HG02759 (cell line): ENCODE measurements at regions not wholly inside any gene's neighbourhood (a gene's known extent, or its start where the extent isn't known, plus 50 kb on each side); places are given as distances from the start of the nearest gene placed in this dataset.
A peak's percentile ranks its signal among the peaks of the same experiment; 100 is the strongest.

Source experiments
- ATAC-seq: cut with Tn5 transposase; IDR thresholded peaks from one replicate; pipeline ENCODE4 v1.9.1; 2021; ENCODE audit warnings: mild to moderate bottlenecking, moderate library complexity; ENCODE audit not compliant: unreplicated experiment

- no peak for ATAC-seq
These were observed 170.3 kb downstream of the NUP210 start for GRCh38 chr3:13249664-13250390.

DNA sequence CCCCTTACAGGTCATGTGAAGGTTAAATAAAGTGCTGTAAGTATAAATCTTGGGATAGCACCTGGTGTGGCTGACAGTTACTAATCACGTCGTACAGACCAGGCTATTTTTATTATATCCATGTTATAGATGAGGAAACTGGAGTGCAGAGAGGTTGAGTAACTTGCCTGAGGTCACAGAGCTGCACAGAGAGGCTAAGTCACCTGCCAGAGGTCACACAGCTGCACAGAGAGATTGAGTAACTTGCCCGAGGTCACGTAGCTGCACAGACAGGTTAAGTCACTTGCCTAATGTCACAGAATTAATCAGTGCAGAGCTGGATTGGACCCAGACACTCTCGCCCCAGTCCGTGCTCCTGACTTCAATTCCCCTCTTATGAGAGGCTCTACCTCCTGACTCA is 171.5 kb downstream of the NUP210 start:
- ATAC-seq: no peak

DNA sequence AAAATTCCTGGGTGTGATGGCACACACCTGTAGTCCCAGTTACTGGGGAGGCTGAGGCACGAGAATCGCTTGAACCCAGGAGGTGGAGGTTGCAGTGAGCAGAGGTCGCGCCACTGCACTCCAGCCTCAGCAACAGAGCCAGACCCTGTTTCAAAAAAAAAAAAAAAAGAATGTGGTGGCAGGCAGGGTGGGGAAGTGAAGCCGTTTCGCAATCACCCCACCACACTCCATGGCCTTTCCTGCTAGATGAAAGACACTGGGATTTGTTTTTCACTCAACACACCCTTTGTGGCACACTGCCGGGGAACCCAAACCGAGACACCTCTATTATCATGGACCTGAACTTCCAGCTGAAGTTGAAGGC is 172.4 kb upstream of the IQSEC1 start:
- ATAC-seq: no peak

- no peak for ATAC-seq
These were observed 170.4 kb upstream of the IQSEC1 start for GRCh38 chr3:13243586-13243985.

- no peak for ATAC-seq
These were observed 169.1 kb upstream of the IQSEC1 start for GRCh38 chr3:13242364-13242737.

GRCh38 chr3:13241621-13242363 is 168.6 kb upstream of the IQSEC1 start:
- no peak for ATAC-seq

- ATAC-seq: no peak
These were observed 167.8 kb upstream of the IQSEC1 start for GRCh38 chr3:13240928-13241618.

- no peak for ATAC-seq
These were observed 166.2 kb upstream of the IQSEC1 start for GRCh38 chr3:13239467-13239760.

DNA sequence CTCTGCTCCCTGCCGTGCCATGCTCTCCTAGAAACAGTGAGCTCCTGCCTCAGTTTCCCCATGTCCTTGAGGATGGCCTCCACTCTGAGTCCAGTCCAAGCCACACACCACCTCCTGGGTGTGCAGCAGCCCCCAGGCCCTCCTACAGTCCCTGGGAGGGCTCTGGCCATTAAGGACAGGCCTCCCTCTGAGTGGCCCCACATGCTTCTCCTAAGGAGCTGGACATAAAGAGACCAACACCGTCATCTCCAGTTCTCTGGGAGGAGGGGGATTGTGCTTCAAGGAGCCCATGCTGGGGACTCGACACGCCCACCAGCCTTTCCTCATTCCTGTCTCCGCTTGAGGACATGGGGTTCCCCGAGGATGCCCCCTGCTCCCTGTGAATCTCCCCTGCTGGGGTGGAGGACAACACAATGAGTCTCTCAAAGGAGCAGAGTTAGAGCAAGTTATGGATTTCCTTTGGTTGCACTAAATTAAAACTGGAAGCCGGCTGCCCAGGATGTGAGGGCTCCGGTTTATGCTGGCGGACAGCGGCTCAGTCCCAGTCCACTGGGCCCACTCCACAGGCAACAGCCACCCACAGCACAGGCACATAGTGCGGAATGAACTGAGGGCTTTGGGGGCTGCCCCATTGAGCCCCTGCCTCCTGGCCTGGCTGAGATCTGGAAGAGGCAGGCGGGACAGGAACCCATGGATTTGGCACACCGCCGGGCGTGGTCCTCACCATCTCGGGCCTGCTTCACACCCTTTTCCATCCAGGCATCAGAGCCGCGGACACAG is 165.6 kb upstream of the IQSEC1 start:
- ATAC-seq: no peak

DNA sequence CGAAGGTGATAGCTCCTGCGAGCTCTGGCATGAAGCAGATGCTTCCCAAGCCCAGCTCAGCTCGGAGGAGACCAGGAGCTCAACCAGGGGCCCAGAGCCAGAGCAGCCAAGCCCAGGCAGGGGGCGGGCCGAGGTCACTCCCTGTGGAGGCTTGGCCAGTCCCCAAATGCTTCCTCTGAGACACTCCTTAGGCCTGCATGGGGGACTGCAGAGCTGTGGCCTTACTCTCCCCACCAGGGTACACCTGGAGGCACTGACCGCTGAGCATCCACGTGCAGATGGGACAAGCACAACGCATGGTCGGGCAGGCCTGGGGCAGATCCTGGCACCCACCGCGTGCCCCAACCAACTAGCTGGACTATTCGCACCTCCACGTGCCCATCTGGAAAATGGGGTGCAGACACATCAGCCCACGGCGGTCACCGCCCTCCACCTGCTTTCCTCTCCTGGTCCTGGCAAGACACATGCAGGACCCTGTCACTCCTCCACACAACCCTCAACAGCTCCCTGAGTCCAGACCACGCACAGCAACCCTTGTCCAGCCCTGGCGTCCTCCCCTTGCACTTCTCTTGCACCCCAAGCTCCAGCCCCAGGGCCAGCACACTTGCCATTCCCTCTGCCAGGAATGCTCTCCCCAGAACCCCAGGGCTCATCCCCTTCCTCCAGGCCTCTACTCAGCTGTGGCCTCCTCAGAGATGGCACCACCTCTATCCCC is 164.7 kb upstream of the IQSEC1 start:
- no peak for ATAC-seq

- ATAC-seq: no peak
These were observed 163.4 kb upstream of the IQSEC1 start for GRCh38 chr3:13236557-13237173.

GRCh38 chr3:13235897-13236296 is 162.7 kb upstream of the IQSEC1 start:
- ATAC-seq: no peak

DNA sequence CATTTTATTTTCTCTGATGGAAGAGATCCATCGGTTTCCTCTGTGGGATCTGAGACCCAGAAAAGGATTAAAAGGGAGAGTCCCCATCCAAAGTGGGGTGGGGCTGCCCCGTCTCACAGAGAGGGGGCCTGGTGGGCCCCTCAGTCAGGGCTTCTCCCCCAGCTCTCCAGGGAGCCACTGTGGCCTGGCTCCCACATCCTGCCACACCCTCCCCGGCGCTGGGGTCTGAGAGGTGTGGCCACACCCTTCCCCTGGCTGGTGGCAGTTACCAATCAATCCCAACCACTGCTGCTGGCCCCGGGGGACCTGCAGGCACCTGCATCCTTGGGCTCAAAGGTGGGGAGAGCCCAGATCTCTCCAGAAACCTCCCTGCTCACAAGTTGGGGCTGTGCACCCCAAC is 161.8 kb upstream of the IQSEC1 start:
- ATAC-seq: peak; percentile 72

- ATAC-seq: peak; percentile 26
These were observed 161.4 kb upstream of the IQSEC1 start for GRCh38 chr3:13234666-13235065.

- ATAC-seq: no peak
These were observed 160.6 kb upstream of the IQSEC1 start for GRCh38 chr3:13233487-13234485.

- ATAC-seq: no peak
These were observed 158.8 kb upstream of the IQSEC1 start for GRCh38 chr3:13231781-13232666.

GRCh38 chr3:13229273-13229949 is 156.2 kb upstream of the IQSEC1 start:
- ATAC-seq: no peak

DNA sequence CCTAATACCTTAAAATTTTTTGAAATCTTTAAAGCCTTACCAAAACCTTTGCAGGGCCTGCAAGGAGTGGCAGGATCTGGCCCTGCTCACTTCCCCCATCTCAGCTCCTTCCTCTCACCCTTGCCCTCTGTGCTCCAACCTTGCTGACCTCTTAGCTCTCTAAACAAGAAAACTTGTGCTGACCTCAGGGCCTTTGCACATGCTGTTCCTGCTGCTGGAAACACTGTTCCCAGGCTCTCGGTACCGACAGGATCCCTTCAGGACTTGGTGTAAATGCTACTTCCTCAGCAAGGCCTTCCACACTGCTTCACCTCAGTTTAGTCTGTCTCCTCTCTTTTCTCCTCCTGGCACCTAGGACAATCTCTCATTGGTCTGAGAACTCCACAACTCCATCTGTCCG is 155.4 kb upstream of the IQSEC1 start:
- no peak for ATAC-seq
